ENCODE measurements at regions not wholly inside any gene's neighbourhood (a gene's known extent, or its start where the extent isn't known, plus 50 kb on each side); places are given as distances from the start of the nearest gene placed in this dataset.

GRCh38 chr20:22289442-22289841 is 294.9 kb downstream of the FOXA2 start:
- Mint-ChIP-seq H3K27me3 (ENCODE audit: low read depth) (peaks cover 2% of the 10 kb centered on the region), H3K36me3 (no peaks in the 10 kb centered on the region)
- CTCF ChIA-PET, result interaction anchor here (2.2 kb wide), 1 partner anchor 109 kb away, joined by 5 read pairs; no protein-coding TSS in a partner anchor

GRCh38 chr20:22288957-22289356 is 295.4 kb downstream of the FOXA2 start:
- CTCF ChIA-PET, result interaction anchor here (0.8 to 2.2 kb wide), 2 partner anchors 15 to 109 kb away, joined by 4 to 5 read pairs; no protein-coding TSS in a partner anchor
- H3K27me3 Mint-ChIP-seq (ENCODE audit: low read depth), result no peaks in the 10 kb centered on the region; the same call in 1 of the 2 replicates
- POLR2A ChIA-PET, result no interaction called here
- DNase-seq (ENCODE audit: low spot score) (no peak), ATAC-seq (no peak)
- no peak overlapping the region for H3K4me3 Mint-ChIP-seq
- peaks cover 12% of the 10 kb centered on the region for H3K9me3 Mint-ChIP-seq
- H3K4me1 Mint-ChIP-seq, result no peaks in the 10 kb centered on the region
- no peaks in the 10 kb centered on the region for H3K36me3 Mint-ChIP-seq
- H3K27ac Mint-ChIP-seq, result no peak overlapping the region
- TF ChIP-seq CBFB (CRISPR knock-in tag; IDR thresholded peaks at IDR 0.05; ENCODE audit: low read depth) (no peak), RELA (CRISPR knock-in tag; IDR thresholded peaks at IDR 0.05; ENCODE audit: borderline replicate concordance) (no peak), OVOL2 (CRISPR knock-in tag; IDR thresholded peaks at IDR 0.05; ENCODE audit: borderline replicate concordance) (no peak), MXD4 (CRISPR knock-in tag; IDR thresholded peaks at IDR 0.05; ENCODE audit: borderline replicate concordance) (no peak), FOXP1 (CRISPR knock-in tag; IDR thresholded peaks at IDR 0.05; ENCODE audit: borderline replicate concordance) (no peak), ZNF671 (CRISPR knock-in tag; IDR thresholded peaks at IDR 0.05) (no peak), EMX1 (CRISPR knock-in tag; IDR thresholded peaks at IDR 0.05) (no peak), TCF7 (CRISPR knock-in tag; IDR thresholded peaks at IDR 0.05; ENCODE audit: low read depth) (no peak), ZNF138 (CRISPR knock-in tag; conservative IDR thresholded peaks at IDR 0.05) (no peak), IRF2 (CRISPR knock-in tag; IDR thresholded peaks at IDR 0.05; ENCODE audit: borderline replicate concordance, low read depth) (no peak), KAT7 (CRISPR knock-in tag; IDR thresholded peaks at IDR 0.05; ENCODE audit: borderline replicate concordance) (no peak)
- TF ChIP-seq, protein P1, sequence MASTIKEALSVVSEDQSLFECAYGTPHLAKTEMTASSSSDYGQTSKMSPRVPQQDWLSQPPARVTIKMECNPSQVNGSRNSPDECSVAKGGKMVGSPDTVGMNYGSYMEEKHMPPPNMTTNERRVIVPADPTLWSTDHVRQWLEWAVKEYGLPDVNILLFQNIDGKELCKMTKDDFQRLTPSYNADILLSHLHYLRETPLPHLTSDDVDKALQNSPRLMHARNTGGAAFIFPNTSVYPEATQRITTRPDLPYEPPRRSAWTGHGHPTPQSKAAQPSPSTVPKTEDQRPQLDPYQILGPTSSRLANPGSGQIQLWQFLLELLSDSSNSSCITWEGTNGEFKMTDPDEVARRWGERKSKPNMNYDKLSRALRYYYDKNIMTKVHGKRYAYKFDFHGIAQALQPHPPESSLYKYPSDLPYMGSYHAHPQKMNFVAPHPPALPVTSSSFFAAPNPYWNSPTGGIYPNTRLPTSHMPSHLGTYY (CRISPR knock-in tag; IDR thresholded peaks at IDR 0.05), result no peak
- TF ChIP-seq, protein P2, sequence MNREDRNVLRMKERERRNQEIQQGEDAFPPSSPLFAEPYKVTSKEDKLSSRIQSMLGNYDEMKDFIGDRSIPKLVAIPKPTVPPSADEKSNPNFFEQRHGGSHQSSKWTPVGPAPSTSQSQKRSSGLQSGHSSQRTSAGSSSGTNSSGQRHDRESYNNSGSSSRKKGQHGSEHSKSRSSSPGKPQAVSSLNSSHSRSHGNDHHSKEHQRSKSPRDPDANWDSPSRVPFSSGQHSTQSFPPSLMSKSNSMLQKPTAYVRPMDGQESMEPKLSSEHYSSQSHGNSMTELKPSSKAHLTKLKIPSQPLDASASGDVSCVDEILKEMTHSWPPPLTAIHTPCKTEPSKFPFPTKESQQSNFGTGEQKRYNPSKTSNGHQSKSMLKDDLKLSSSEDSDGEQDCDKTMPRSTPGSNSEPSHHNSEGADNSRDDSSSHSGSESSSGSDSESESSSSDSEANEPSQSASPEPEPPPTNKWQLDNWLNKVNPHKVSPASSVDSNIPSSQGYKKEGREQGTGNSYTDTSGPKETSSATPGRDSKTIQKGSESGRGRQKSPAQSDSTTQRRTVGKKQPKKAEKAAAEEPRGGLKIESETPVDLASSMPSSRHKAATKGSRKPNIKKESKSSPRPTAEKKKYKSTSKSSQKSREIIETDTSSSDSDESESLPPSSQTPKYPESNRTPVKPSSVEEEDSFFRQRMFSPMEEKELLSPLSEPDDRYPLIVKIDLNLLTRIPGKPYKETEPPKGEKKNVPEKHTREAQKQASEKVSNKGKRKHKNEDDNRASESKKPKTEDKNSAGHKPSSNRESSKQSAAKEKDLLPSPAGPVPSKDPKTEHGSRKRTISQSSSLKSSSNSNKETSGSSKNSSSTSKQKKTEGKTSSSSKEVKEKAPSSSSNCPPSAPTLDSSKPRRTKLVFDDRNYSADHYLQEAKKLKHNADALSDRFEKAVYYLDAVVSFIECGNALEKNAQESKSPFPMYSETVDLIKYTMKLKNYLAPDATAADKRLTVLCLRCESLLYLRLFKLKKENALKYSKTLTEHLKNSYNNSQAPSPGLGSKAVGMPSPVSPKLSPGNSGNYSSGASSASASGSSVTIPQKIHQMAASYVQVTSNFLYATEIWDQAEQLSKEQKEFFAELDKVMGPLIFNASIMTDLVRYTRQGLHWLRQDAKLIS (CRISPR knock-in tag; IDR thresholded peaks at IDR 0.05; ENCODE audit: borderline replicate concordance), result no peak
- TF ChIP-seq, protein P3, sequence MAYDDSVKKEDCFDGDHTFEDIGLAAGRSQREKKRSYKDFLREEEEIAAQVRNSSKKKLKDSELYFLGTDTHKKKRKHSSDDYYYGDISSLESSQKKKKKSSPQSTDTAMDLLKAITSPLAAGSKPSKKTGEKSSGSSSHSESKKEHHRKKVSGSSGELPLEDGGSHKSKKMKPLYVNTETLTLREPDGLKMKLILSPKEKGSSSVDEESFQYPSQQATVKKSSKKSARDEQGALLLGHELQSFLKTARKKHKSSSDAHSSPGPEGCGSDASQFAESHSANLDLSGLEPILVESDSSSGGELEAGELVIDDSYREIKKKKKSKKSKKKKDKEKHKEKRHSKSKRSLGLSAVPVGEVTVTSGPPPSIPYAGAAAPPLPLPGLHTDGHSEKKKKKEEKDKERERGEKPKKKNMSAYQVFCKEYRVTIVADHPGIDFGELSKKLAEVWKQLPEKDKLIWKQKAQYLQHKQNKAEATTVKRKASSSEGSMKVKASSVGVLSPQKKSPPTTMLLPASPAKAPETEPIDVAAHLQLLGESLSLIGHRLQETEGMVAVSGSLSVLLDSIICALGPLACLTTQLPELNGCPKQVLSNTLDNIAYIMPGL (CRISPR knock-in tag; IDR thresholded peaks at IDR 0.05), result no peak

More at GRCh38 chr20:22289442-22289841, 294.9 kb downstream of the FOXA2 start:
- Mint-ChIP-seq H3K27ac (no peak overlapping the region), H3K9me3 (peaks cover 14% of the 10 kb centered on the region), H3K4me1 (no peaks in the 10 kb centered on the region), H3K4me3 (no peak overlapping the region)
- no peak for DNase-seq (ENCODE audit: low spot score)
- TF ChIP-seq JAZF1 (CRISPR knock-in tag; IDR thresholded peaks at IDR 0.05) (no peak), ZNF671 (CRISPR knock-in tag; IDR thresholded peaks at IDR 0.05) (no peak), E2F5 (CRISPR knock-in tag; IDR thresholded peaks at IDR 0.05) (no peak), ZNF317 (CRISPR knock-in tag; IDR thresholded peaks at IDR 0.05; ENCODE audit: borderline replicate concordance, low read depth) (no peak), NR2C2 (CRISPR knock-in tag; IDR thresholded peaks at IDR 0.05) (no peak), ZNF219 (CRISPR knock-in tag; IDR thresholded peaks at IDR 0.05; ENCODE audit: borderline replicate concordance) (no peak), ZNF232 (CRISPR knock-in tag; IDR thresholded peaks at IDR 0.05) (no peak), ZNF512 (CRISPR knock-in tag; IDR thresholded peaks at IDR 0.05; ENCODE audit: borderline replicate concordance) (no peak)
- TF ChIP-seq, protein P4, sequence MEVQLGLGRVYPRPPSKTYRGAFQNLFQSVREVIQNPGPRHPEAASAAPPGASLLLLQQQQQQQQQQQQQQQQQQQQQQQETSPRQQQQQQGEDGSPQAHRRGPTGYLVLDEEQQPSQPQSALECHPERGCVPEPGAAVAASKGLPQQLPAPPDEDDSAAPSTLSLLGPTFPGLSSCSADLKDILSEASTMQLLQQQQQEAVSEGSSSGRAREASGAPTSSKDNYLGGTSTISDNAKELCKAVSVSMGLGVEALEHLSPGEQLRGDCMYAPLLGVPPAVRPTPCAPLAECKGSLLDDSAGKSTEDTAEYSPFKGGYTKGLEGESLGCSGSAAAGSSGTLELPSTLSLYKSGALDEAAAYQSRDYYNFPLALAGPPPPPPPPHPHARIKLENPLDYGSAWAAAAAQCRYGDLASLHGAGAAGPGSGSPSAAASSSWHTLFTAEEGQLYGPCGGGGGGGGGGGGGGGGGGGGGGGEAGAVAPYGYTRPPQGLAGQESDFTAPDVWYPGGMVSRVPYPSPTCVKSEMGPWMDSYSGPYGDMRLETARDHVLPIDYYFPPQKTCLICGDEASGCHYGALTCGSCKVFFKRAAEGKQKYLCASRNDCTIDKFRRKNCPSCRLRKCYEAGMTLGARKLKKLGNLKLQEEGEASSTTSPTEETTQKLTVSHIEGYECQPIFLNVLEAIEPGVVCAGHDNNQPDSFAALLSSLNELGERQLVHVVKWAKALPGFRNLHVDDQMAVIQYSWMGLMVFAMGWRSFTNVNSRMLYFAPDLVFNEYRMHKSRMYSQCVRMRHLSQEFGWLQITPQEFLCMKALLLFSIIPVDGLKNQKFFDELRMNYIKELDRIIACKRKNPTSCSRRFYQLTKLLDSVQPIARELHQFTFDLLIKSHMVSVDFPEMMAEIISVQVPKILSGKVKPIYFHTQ (CRISPR knock-in tag; IDR thresholded peaks at IDR 0.05), result no peak
- ATAC-seq, result no peak
- POLR2A ChIA-PET, result no interaction called here
